HG02610 (cell line): ENCODE measurements at regions not wholly inside any gene's neighbourhood (a gene's known extent, or its start where the extent isn't known, plus 50 kb on each side); places are given as distances from the start of the nearest gene placed in this dataset.

Source experiments
- ATAC-seq: cut with Tn5 transposase; IDR thresholded peaks from one replicate; pipeline ENCODE4 v1.9.1; 2021; ENCODE audit warnings: mild to moderate bottlenecking, moderate library complexity; ENCODE audit not compliant: unreplicated experiment

- no peak for ATAC-seq
These were observed 2095.9 kb downstream of the ARAP2 start for GRCh38 chr4:34148322-34148908.

- ATAC-seq, result no peak
These were observed 2086.8 kb downstream of the ARAP2 start for GRCh38 chr4:34157547-34157946.

- no peak for ATAC-seq
These were observed 2085.4 kb downstream of the ARAP2 start for GRCh38 chr4:34158878-34159277.

GRCh38 chr4:34170946-34171345 lies 2073.4 kb downstream of the ARAP2 start:
- ATAC-seq, result no peak

- ATAC-seq, result no peak
These were observed 2067.7 kb downstream of the ARAP2 start for GRCh38 chr4:34176609-34177008.

- ATAC-seq, result no peak
These were observed 2065.8 kb downstream of the ARAP2 start for GRCh38 chr4:34178476-34178875.

- no peak for ATAC-seq
These were observed 2062.9 kb downstream of the ARAP2 start for GRCh38 chr4:34181311-34181841.

- ATAC-seq, result no peak
These were observed 2062.4 kb downstream of the ARAP2 start for GRCh38 chr4:34181891-34182290.

GRCh38 chr4:34182306-34182705 lies 2062.0 kb downstream of the ARAP2 start:
- ATAC-seq, result no peak

GRCh38 chr4:34183926-34184325 lies 2060.4 kb downstream of the ARAP2 start:
- no peak for ATAC-seq

GRCh38 chr4:34187056-34187455 lies 2057.3 kb downstream of the ARAP2 start:
- no peak for ATAC-seq

GRCh38 chr4:34191443-34191842 lies 2052.9 kb downstream of the ARAP2 start:
- ATAC-seq, result no peak

- no peak for ATAC-seq
These were observed 2050.7 kb downstream of the ARAP2 start for GRCh38 chr4:34193451-34194154.

GRCh38 chr4:34194585-34194984 lies 2049.7 kb downstream of the ARAP2 start:
- ATAC-seq, result no peak

GRCh38 chr4:34196375-34196774 lies 2047.9 kb downstream of the ARAP2 start:
- no peak for ATAC-seq

GRCh38 chr4:34198966-34199365 lies 2045.3 kb downstream of the ARAP2 start:
- no peak for ATAC-seq

- no peak for ATAC-seq
These were observed 2043.8 kb downstream of the ARAP2 start for GRCh38 chr4:34200535-34200934.

GRCh38 chr4:34202154-34202553 lies 2042.2 kb downstream of the ARAP2 start:
- no peak for ATAC-seq

- ATAC-seq, result no peak
These were observed 2023.7 kb downstream of the ARAP2 start for GRCh38 chr4:34220601-34221000.

- no peak for ATAC-seq
These were observed 2022.3 kb downstream of the ARAP2 start for GRCh38 chr4:34221986-34222385.

GRCh38 chr4:34236118-34236517 lies 2008.2 kb downstream of the ARAP2 start:
- no peak for ATAC-seq

GRCh38 chr4:34245276-34245675 lies 1999.0 kb downstream of the ARAP2 start:
- no peak for ATAC-seq

- ATAC-seq, result no peak
These were observed 1993.8 kb downstream of the ARAP2 start for GRCh38 chr4:34250562-34250961.
